ENCODE measurements at regions not wholly inside any gene's neighbourhood (a gene's known extent, or its start where the extent isn't known, plus 50 kb on each side); places are given as distances from the start of the nearest gene placed in this dataset.
"Not testable (repeated sequence)": the region's sequence is repeated elsewhere in the genome, so short reads cannot be mapped to it uniquely, and the experiment has no call there.

DNA sequence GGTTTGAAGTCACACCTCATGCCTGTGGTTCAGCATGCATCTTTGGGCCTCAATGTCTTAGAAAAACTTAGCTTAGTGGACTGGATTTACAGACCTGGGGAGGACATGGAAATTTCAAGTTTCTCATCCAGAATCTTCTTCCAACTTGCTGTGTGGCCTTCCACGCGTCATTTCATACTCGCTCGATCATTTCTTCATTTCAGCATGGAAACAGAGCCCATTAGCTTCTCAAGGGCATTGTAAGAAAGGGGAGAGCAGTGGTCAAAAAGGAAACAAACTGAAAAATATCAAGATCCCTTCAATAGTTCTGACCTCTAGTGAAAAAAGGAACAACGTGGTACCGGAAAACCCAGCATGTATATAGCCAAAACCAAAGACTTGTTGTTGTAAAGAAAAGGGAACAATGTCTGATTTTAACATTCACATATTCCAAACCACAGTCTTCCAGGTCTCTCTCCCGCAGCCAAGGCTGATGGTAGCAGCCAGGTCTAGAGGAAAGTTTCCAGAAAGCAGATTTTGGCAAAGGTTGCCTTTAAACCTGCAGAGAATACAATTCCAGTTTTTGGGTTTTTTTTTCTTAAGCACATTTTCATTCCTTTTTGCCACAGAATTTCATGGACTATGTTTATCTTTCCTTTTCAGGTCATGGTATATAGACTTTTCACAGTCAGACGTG lies 97.0 kb upstream of the CDC42BPA start:
- no peak for DNase-seq

GRCh38 chr1:227411066-227411465 lies 92.8 kb upstream of the CDC42BPA start:
- DNase-seq: no peak

DNA sequence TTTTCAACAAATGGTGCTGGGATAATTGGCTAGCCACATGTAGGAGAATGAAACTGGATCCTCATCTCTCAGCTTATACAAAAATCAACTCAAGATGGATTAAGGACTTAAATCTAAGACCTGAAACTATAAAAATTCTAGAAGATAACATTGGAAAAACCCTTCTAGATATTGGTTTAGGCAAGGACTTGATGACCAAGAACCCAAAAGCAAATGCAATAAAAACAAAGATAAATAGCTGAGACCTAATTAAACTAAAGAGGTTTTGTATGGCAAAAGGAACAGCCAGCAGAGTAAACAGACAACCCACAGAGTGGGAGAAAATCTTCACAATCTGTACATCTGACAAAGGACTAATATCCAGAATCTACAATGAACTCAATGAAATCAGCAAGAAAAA lies 88.0 kb upstream of the CDC42BPA start:
- not testable (repeated sequence) for DNase-seq

DNA sequence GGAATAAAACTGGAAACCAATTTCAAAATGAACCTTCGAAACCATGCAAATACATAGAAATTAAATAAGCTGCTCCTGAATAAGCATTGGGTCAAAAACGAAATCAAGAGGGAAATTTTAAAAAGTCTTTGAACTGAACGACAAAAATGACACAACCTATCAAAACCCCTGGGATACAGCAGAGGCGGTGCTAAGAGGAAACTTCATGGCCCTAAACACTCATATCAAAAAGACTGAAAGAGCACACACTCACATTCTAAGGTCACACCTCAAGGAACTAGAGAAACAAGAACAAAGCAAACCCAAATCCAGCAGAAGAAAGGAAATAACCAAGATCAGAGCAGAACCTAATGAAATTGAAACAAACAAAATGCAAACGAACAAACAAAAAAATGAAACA lies 85.2 kb upstream of the CDC42BPA start:
- DNase-seq: no peak

DNA sequence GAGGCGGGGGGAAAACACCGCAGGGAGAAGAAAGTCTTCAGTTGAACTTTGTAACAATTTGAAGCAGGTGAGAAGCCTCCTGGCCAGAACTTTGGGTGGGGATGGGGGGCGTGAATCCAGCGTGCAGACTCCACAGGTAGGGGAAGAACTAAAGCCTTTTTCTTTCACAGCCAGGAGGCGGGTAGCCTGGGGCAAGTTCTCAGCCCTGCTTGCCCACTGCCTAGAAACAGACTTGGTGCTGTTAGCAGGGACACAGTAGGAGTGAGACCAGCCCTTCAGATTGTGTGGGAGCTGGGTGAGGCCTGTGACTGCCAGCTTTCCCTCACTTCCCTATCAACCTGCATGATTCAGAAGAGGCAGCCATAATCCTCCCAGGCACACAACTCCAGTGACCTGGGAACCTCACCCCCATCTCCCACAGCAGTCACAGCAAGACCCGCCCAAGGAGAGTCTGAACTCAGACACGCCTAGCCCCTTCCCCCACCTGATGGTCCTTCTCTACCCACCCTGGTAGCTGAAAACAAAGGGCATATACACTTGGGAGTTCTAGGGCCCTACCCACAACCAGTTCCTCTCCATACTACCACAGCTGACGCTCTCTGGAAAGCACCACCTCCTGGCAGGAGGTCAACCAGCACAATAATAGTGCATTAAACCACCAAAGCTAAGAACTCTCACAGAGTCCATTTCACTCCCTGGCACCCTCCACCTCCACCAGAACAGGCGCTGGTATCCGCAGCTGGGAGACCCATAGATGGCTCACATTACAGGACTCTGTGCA lies 83.5 kb upstream of the CDC42BPA start:
- no peak for DNase-seq

DNA sequence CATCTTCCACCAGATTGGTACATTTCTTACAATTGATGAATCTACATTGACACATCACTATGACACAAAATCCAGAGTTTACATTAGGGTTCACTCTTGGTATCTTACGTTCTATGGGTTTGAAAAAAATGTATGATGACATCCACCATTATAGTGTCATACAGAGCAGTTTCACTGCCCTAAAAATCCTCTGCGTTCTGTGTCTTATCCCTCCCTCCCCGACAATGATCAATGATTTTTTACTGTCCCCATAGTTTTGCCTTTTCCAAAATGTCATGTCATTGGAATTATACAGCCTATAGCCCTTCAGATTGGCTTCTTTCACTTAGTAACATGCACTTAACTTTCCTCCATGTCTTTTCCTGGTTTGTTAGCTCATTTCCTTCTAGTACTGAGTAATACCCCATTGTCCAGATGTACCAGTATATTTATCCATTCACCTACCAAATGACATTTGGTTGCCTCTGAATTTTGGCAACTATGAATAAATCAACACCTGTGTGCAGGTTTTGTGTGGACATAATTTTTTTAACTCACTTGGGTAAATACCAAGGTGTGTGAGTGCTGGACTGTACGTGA lies 80.9 kb upstream of the CDC42BPA start:
- DNase-seq: no peak

DNA sequence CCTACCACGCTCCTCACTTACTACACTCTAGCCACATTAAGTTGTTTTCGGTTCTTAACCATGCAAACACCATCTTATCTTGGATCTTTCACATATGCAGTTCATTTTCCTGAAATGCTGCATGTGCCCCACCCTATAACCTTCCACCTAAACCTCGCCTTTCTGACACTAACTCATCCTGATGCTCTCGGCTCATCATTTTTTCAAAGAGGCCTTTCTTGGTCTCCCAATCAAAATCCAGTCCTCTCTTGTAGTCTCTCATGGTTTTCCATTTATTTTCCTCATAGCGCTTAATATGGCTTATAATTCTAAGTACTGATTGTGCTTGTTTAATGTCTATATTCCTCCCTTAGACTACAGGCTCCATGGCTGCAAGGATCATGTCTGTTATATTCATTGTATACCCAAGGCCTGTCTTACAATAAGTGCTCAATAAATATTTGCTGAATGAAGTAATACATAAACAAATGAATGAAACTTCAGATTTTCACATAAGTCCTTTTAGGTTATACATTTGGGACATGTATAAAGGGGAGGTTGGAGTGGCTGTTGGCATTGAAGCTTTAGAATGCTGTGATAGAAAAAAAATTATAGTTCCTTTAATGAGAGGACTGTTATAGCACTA lies 79.2 kb upstream of the CDC42BPA start:
- no peak for DNase-seq

DNA sequence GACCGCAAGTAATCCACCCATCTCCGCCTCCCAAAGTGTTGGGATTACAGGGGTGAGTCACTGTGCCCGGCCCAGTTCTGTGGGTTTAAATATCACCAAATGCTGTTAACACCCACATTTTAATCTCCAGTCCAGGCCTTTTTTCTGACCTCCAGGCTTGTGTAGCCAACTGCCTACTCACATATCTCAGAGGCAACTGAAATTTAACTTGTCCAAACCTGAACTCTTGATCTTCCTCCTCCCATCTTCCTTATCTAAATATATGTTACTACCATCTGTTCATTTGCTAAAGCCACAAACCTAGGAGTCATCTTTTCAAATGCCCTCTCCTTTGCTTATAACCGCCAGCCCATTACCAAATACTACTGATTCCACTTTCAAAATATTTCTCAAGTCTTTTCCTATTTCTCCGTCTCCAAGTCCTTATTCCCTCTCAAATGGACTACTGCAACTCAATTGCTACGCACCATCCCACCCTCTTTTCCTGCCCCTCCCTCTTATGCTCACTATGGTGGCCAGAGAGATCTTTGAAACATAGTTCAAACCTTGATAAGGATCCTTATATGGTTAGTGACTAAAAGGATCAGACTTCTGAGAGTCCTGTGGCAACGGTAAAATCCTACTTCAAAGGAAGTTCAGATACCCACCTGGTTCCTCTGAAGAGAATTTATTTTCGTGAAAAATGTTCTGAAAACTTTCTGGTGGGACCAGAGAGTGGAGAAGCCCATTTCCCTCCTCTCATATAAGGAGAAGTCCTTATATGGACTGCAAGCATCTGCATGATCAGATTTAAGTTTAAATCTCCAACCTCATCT lies 78.5 kb upstream of the CDC42BPA start:
- DNase-seq: no peak

DNA sequence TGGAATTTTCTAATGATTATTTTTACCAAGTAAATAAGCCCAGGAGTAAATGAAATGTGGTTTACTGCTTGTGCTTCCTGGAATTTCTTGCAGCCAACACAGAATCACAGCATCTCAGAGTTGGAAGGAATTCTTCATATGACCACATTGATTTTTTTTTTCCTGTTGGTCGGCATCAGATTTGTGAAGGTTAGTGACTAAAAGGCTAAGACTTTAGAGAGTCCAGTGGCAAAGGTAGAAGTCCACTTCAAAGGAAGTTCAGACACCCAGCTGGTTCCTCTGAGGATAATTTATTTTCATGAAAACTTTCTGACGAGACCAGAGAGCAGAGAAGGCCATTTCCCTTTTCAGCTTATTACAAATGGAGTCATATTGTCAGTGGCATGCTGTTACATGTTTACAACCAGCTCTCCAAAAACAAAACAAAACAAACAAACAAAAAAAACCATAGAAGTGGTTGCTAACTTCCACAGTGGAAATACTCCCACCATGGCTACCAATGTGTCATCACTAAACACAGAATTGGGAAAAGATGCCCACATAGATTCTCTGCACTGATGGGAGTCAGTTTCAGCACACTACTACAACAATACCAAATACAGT lies 77.2 kb upstream of the CDC42BPA start:
- no peak for DNase-seq

- DNase-seq: no peak
Measured at GRCh38 chr1:227392984-227393764, 74.9 kb upstream of the CDC42BPA start.

- DNase-seq: no peak
Measured at GRCh38 chr1:227391879-227392278, 73.6 kb upstream of the CDC42BPA start.

DNA sequence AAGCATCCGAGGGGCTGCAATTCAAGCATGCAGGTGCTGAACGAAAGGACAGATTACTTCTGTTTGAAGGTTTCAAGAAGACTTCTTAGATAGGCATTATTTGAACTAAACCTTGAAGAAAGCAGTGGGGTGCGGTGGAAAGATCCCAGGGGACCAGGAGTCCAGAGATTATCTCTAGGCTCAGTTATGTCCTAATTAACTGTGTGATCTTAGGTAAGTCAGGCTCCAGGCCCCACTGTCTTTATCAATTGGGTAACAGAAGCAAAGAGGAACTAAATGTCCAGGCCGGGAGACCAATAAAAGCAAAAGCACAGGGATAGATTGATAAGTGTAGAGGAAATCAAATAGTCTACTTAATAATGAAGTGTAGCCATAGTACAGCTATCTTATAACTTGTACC lies 72.9 kb upstream of the CDC42BPA start:
- no peak for DNase-seq

- DNase-seq: no peak
Measured at GRCh38 chr1:227390525-227390924, 72.2 kb upstream of the CDC42BPA start.

DNA sequence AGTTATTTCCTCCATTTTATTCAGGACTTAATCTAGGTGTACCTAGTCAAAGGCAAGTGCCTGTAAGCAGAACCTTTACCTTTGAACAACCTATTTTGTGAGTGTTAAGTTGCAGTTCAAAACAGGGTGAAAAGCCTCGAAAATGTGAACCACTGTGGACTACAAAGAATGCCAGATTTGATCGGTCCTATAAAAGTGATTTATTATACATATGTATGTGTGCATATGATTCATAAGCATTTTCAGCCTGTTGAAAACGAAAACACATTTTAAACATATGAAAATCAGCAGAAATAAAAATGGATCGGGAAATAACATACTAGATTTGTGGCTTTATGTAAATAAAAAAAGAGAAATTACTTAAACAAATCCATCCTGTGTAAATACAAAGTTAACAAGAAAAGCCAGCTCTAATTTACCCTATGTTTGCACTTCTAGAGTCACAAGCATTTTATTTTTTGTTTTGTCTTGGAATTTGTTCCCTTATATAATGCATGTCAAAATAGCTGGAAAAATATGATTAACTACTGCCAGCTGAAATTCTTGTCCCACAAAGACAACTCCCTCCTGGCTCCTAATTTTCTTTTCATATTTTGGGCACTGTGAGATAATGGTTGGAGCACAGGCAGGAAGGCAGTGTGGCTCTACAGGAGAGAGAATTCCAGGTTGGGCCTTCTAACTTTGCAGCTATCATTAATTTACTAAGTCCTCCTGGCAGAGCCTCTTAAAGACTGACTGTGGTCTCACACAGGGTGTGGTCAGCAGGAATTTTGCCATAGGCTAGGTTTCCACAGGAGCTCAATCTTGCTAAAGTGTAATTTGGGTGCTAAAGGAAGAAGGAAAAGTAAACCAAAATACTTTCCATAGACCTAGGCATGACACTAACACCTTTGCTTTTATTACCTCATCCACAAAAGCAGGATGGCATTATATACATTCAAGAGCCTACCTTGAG lies 70.2 kb upstream of the CDC42BPA start:
- DNase-seq: no peak

DNA sequence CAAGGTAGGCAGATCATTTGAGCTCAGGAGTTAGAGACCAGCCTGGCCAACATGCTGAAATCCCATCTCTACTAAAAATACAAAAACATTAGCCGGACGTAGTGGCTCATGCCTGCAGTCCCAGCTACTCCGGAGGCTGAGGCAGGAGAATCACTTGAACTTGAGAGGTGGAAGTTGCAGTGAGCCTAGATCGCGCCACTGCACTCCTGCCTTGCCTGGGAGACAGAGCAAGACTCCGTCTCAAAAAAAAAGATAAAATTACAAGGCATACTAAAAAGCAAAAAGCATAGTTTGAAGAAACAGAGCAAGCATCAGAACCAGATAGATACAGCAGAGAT lies 61.2 kb upstream of the CDC42BPA start:
- DNase-seq: no peak

- no peak for DNase-seq
Measured at GRCh38 chr1:227378871-227379554, 60.7 kb upstream of the CDC42BPA start.

DNA sequence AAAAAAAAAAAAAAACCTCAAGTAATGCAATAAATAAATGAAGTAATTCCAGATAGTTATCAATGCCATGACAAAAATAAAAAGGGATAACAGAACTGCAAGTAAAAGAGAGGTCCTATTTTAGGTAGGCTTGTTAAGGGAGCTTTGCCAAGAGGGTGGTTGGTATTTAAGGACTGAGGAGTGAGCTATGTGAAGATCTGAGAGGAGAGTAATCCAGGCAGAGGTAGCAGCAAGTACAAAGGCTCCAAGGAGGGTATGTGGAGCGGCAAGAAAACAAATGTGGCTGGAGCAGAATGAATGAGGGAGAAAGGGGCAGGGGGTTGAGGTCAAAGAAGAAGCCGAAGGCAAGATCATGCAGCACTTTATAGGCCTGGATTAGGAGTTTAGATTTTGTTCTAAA lies 59.9 kb upstream of the CDC42BPA start:
- DNase-seq: no peak

GRCh38 chr1:227374846-227375245 lies 56.6 kb upstream of the CDC42BPA start:
- DNase-seq: no peak

DNA sequence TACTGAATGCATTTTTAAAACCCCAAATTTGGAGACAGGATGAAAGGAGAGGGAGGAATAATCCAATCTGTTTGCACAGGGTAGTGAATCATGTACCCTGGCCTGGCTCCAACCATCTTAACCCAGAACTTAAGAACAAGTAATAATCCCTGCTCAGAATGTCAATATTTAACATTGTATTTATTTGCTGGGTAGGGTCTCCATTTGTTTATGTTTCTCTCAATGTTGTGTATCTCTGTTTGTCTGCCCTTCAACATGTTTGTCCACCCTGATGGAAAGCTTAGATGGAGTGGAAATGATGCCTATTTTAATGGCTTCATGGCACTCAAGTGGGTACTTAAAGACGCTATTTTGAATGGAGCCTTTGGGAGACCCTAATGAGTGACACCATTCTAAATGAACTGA lies 54.4 kb upstream of the CDC42BPA start:
- DNase-seq: no peak
